Hematopoietic multipotent progenitor cell treated with erythropoietin and hydrocortisone succinate and interleukin-3 and kit ligand, for 15 days (in vitro differentiated cells): ENCODE measurements at regions not wholly inside any gene's neighbourhood (a gene's known extent, or its start where the extent isn't known, plus 50 kb on each side); places are given as distances from the start of the nearest gene placed in this dataset.

Source experiments
- DNase-seq: peaks from one replicate; pipeline ENCODE4 v3.0.0-alpha.2; 2015; ENCODE audit warnings: low spot score

GRCh38 chr1:216815260-216816131 lies 92.3 kb upstream of the ESRRG start:
- no peak for DNase-seq

GRCh38 chr1:216814576-216815259 lies 91.5 kb upstream of the ESRRG start:
- DNase-seq, result no peak

- no peak for DNase-seq
Observed at GRCh38 chr1:216812966-216813365, 89.7 kb upstream of the ESRRG start.

GRCh38 chr1:216809649-216810048 lies 86.4 kb upstream of the ESRRG start:
- no peak for DNase-seq

- no peak for DNase-seq
Observed at GRCh38 chr1:216807696-216808095, 84.5 kb upstream of the ESRRG start.

GRCh38 chr1:216805953-216806352 lies 82.7 kb upstream of the ESRRG start:
- no peak for DNase-seq

- no peak for DNase-seq
Observed at GRCh38 chr1:216805233-216805632, 82.0 kb upstream of the ESRRG start.

GRCh38 chr1:216804111-216804510 lies 80.9 kb upstream of the ESRRG start:
- DNase-seq, result no peak

GRCh38 chr1:216794586-216794985 lies 71.4 kb upstream of the ESRRG start:
- DNase-seq, result no peak

GRCh38 chr1:216793973-216794372 lies 70.7 kb upstream of the ESRRG start:
- no peak for DNase-seq

GRCh38 chr1:216793303-216793702 lies 70.1 kb upstream of the ESRRG start:
- no peak for DNase-seq

- no peak for DNase-seq
Observed at GRCh38 chr1:216788671-216789070, 65.4 kb upstream of the ESRRG start.

GRCh38 chr1:216785737-216786136 lies 62.5 kb upstream of the ESRRG start:
- DNase-seq, result no peak

- no peak for DNase-seq
Observed at GRCh38 chr1:216785221-216785620, 62.0 kb upstream of the ESRRG start.

GRCh38 chr1:216779686-216780085 lies 56.5 kb upstream of the ESRRG start:
- DNase-seq, result peak; percentile 2

- no peak for DNase-seq
Observed at GRCh38 chr1:216778737-216779136, 55.5 kb upstream of the ESRRG start.

- DNase-seq, result no peak
Observed at GRCh38 chr1:216777148-216777547, 53.9 kb upstream of the ESRRG start.
